Osteoblast (primary cell): ENCODE measurements at regions not wholly inside any gene's neighbourhood (a gene's known extent, or its start where the extent isn't known, plus 50 kb on each side); places are given as distances from the start of the nearest gene placed in this dataset.

Experiments
- DNase-seq: peaks from one replicate; pipeline ENCODE4 v3.0.0; 2011; ENCODE audit warnings: low spot score, mixed read lengths; ENCODE audit not compliant: insufficient read length; ENCODE audit errors: missing footprints
- H2AFZ ChIP-seq: 2 replicates; pipeline ENCODE4 v1.6.0; 2011; ENCODE audit warnings: mild to moderate bottlenecking, low read length
- H3K27ac ChIP-seq: 2 replicates; pipeline ENCODE4 v1.5.1; 2011; ENCODE audit warnings: mild to moderate bottlenecking, low read depth, low read length, moderate library complexity
- H3K27me3 ChIP-seq: 2 replicates; pipeline ENCODE4 v1.6.0; 2012; ENCODE audit warnings: mild to moderate bottlenecking, control low read depth, inconsistent platforms, low read length, moderate library complexity; ENCODE audit not compliant: insufficient read depth
- H3K36me3 ChIP-seq: 2 replicates; pipeline ENCODE4 v1.5.1; 2011; ENCODE audit warnings: mild to moderate bottlenecking, low read length, control low read depth, moderate library complexity; ENCODE audit not compliant: insufficient read depth
- H3K4me1 ChIP-seq: 2 replicates; pipeline ENCODE4 v1.5.1; 2011; ENCODE audit warnings: mild to moderate bottlenecking, low read length, control low read depth, moderate library complexity; ENCODE audit not compliant: insufficient read depth
- H3K4me2 ChIP-seq: 2 replicates; pipeline ENCODE4 v1.6.0; 2011; ENCODE audit warnings: mild to moderate bottlenecking, low read length; ENCODE audit not compliant: insufficient read depth
- H3K4me3 ChIP-seq: fragments of 200-600 bp; sonication (generic); 3 replicates; pipeline ENCODE4 v1.5.1; 2012; ENCODE audit warnings: mild to moderate bottlenecking, low read length, inconsistent platforms; ENCODE audit not compliant: insufficient read depth
- H3K79me2 ChIP-seq: 2 replicates; pipeline ENCODE4 v1.6.0; 2012; ENCODE audit warnings: mild to moderate bottlenecking, low read length, control low read depth, inconsistent platforms; ENCODE audit not compliant: insufficient read depth
- H3K9me3 ChIP-seq: 2 replicates; pipeline ENCODE4 v1.5.1; 2011; ENCODE audit warnings: low read depth, low read length, control low read depth
- H4K20me1 ChIP-seq: 2 replicates; pipeline ENCODE4 v1.6.0; 2012; ENCODE audit warnings: mild to moderate bottlenecking, low read length, control low read depth; ENCODE audit not compliant: insufficient read depth
- TF ChIP-seq, protein P1 (sequence below): IDR thresholded peaks from 2 replicates; pipeline ENCODE4 v1.5.1; 2011; ENCODE audit warnings: mild to moderate bottlenecking, low read depth, low read length, moderate library complexity; ENCODE audit errors: extremely low read depth

DNA sequence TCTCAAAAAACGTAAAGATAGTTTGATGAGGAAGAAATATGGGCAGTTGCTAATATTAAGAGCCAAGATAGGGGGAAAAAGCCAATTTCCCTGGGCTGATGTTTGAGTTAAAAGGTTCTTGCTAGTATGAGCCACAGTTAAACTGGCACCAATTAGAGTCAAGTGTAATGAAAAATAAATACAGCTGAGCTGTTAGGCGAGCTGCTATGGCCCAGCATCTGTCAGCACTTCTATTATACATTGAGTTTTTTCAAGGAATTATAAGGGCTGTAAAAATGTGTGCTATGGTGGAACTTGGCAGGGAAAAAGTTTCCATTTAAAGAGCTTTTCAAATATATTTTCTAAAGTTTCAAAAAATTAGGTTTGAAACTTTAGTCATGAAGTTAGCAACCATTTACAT lies 279.6 kb downstream of the CYRIA start:
- H3K36me3 ChIP-seq, result no peaks in the 10 kb centered on the region
- no peaks in the 10 kb centered on the region for H3K9me3 ChIP-seq
- no peaks in the 10 kb centered on the region for H3K4me1 ChIP-seq
- TF ChIP-seq, protein P1, sequence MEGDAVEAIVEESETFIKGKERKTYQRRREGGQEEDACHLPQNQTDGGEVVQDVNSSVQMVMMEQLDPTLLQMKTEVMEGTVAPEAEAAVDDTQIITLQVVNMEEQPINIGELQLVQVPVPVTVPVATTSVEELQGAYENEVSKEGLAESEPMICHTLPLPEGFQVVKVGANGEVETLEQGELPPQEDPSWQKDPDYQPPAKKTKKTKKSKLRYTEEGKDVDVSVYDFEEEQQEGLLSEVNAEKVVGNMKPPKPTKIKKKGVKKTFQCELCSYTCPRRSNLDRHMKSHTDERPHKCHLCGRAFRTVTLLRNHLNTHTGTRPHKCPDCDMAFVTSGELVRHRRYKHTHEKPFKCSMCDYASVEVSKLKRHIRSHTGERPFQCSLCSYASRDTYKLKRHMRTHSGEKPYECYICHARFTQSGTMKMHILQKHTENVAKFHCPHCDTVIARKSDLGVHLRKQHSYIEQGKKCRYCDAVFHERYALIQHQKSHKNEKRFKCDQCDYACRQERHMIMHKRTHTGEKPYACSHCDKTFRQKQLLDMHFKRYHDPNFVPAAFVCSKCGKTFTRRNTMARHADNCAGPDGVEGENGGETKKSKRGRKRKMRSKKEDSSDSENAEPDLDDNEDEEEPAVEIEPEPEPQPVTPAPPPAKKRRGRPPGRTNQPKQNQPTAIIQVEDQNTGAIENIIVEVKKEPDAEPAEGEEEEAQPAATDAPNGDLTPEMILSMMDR, result no peak
- H3K27me3 ChIP-seq, result no peaks in the 10 kb centered on the region
- no peak overlapping the region for H3K4me2 ChIP-seq
- H3K79me2 ChIP-seq, result no peaks in the 10 kb centered on the region
- H3K4me3 ChIP-seq, result no peak overlapping the region
- H2AFZ ChIP-seq, result no peak overlapping the region
- no peak for DNase-seq
- no peak overlapping the region for H3K27ac ChIP-seq
- no peaks in the 10 kb centered on the region for H4K20me1 ChIP-seq

DNA sequence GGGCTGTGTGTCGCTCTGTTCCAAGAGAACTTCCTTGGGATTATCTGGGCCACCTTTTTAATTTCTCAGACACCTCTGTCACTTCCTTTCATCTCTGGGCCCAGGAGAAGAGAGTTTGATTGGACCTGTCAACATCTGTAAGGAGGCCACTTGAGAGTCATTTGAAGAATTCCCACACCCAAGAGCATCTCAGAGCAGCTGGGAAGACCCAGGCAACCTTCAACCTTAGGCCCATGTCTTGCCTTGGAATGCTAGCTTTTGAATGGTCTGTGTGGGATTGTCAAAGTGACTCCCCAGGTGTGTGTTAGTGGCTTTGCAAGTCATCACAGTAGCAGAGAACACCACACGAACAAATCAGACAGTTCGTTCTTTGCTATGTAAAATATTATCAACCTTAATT lies 280.3 kb downstream of the CYRIA start:
- no peaks in the 10 kb centered on the region for H3K4me1 ChIP-seq
- TF ChIP-seq, protein P1, result no peak
- H4K20me1 ChIP-seq, result no peaks in the 10 kb centered on the region
- no peaks in the 10 kb centered on the region for H3K27me3 ChIP-seq
- H3K4me2 ChIP-seq, result no peak overlapping the region
- DNase-seq, result no peak
- no peaks in the 10 kb centered on the region for H3K79me2 ChIP-seq
- H3K4me3 ChIP-seq, result no peak overlapping the region
- H3K9me3 ChIP-seq, result no peaks in the 10 kb centered on the region
- no peak overlapping the region for H3K27ac ChIP-seq
- no peak overlapping the region for H2AFZ ChIP-seq
- H3K36me3 ChIP-seq, result no peaks in the 10 kb centered on the region

DNA sequence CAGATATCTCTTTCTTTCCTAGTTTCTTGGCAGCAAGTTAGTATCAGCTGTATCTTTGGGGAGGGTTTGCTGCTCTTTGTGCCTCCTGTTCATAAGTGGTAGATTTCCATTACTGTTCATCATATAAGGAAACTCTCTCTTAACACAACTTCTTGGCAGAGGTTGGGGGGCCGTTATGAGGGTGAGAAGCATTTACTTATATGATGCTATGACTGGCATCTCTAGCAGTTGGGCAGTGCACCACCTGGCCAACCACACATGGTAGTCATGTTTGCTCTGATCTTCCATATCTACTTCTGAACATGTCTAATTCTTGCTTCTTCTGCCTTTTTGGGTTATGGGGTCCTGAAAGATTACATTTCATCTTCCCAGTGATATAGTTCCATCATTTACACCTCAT lies 282.2 kb downstream of the CYRIA start:
- H3K4me1 ChIP-seq, result no peaks in the 10 kb centered on the region
- no peaks in the 10 kb centered on the region for H3K36me3 ChIP-seq
- TF ChIP-seq, protein P1, result no peak
- H3K27ac ChIP-seq, result no peak overlapping the region
- DNase-seq, result no peak
- no peak overlapping the region for H3K4me3 ChIP-seq
- H3K9me3 ChIP-seq, result no peaks in the 10 kb centered on the region
- no peak overlapping the region for H3K4me2 ChIP-seq
- no peaks in the 10 kb centered on the region for H3K79me2 ChIP-seq
- no peaks in the 10 kb centered on the region for H3K27me3 ChIP-seq
- no peaks in the 10 kb centered on the region for H4K20me1 ChIP-seq
- H2AFZ ChIP-seq, result no peak overlapping the region

DNA sequence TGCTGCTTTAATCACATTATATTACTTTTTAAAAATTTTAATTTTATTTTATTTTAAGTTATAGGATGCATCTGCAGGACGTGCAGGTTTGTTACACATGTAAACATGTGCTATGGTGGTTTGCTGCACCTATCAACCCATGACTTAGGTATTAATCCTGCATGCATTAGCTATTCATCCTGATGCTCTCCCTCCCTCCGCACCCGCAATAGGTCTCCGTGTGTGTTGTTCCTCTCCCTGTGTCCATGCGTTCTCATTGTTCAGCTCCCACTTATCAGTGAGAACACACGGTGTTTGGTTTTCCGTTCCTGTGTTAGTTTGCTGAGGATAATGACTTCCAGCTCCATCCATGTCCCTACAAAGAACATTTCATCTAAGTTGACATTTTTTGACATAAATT lies 283.2 kb downstream of the CYRIA start:
- Histone ChIP-seq H3K27me3 (no peaks in the 10 kb centered on the region), H2AFZ (no peak overlapping the region), H3K4me1 (no peaks in the 10 kb centered on the region), H3K9me3 (peaks cover 5% of the 10 kb centered on the region), H4K20me1 (no peaks in the 10 kb centered on the region), H3K36me3 (no peaks in the 10 kb centered on the region), H3K79me2 (no peaks in the 10 kb centered on the region), H3K27ac (no peak overlapping the region), H3K4me3 (no peak overlapping the region), H3K4me2 (no peak overlapping the region)
- DNase-seq, result no peak
- TF ChIP-seq, protein P1, result no peak
